SK-N-SH (cell line): ENCODE measurements at regions not wholly inside any gene's neighbourhood (a gene's known extent, or its start where the extent isn't known, plus 50 kb on each side); places are given as distances from the start of the nearest gene placed in this dataset.

Experiments
- CTCF ChIA-PET: fragments of 300-600, 350-600 bp; formaldehyde crosslinking; extraction: SDS; loops from one replicate; lab custom pipeline; 2021; lab: Yijun Ruan, JAX
- POLR2A ChIA-PET: fragments of 350-600 bp; sonication (Branson Sonifier 250); formaldehyde crosslinking; extraction: SDS; loops from one replicate; lab custom pipeline; 2020; ENCODE audit warnings: antibody characterized with exemption, inconsistent platforms; lab: Yijun Ruan, JAX
- DNase-seq: peaks from one replicate; pipeline ENCODE4 v3.0.0; 2012
- H2AFZ ChIP-seq: fragments of 200-600 bp; sonication (generic); 2 replicates; pipeline ENCODE4 v1.8.1; 2016; ENCODE audit warnings: antibody characterized with exemption, mild to moderate bottlenecking, low read depth
- H3F3A ChIP-seq: fragments of 200-600 bp; sonication (generic); replicated peaks from 2 replicates; pipeline ENCODE3; 2016; ENCODE audit warnings: antibody characterized with exemption, mild to moderate bottlenecking; ENCODE audit not compliant: insufficient read depth
- H3K27ac ChIP-seq, 2 experiments: fragments of 200-500 bp in 1 of 2; fragments of 200-600 bp in 1 of 2; sonication (Bioruptor generic) in 1 of 2; sonication (generic), shearing (Covaris generic) in 1 of 2; 2 replicates each; pipeline versions ENCODE4 v1.5.1 to v1.6.1; 2014 to 2016; ENCODE audit warnings: low read depth in 2 of 2, inconsistent platforms in 1 of 2, low read length in 1 of 2, mild to moderate bottlenecking in 1 of 2, mixed read lengths in 1 of 2
- H3K27me3 ChIP-seq: fragments of 200-600 bp; sonication (generic), shearing (Covaris generic); 2 replicates; pipeline ENCODE4 v1.6.1; 2016; ENCODE audit warnings: mixed run types; ENCODE audit not compliant: insufficient read depth
- H3K36me3 ChIP-seq, 2 experiments: fragments of 200-500 bp in 1 of 2; fragments of 200-600 bp in 1 of 2; sonication (Bioruptor generic) in 1 of 2; sonication (generic) in 1 of 2; replicated peaks in 1 of 2; 2 replicates each; pipeline versions ENCODE3 to v1.5.1; 2014 to 2016; ENCODE audit warnings: low read length in 1 of 2, mild to moderate bottlenecking in 1 of 2; ENCODE audit not compliant: insufficient read depth in 2 of 2, control insufficient read depth in 1 of 2
- H3K4me1 ChIP-seq, 2 experiments: fragments of 200-500 bp in 1 of 2; fragments of 200-600 bp in 1 of 2; sonication (Bioruptor generic) in 1 of 2; sonication (generic), shearing (Covaris generic) in 1 of 2; 2 replicates each; pipeline versions ENCODE4 v1.5.1 to v1.6.1; 2014 to 2016; ENCODE audit warnings: low read depth in 1 of 2, low read length in 1 of 2, mixed run types in 1 of 2; ENCODE audit not compliant: insufficient read depth in 2 of 2, control insufficient read depth in 1 of 2
- H3K4me2 ChIP-seq: fragments of 200-600 bp; sonication (generic), shearing (Covaris generic); 2 replicates; pipeline ENCODE4 v1.6.1; 2017; ENCODE audit warnings: mixed run types
- H3K4me3 ChIP-seq, 2 experiments: fragments of 200-500 bp in 1 of 2; fragments of 200-600 bp in 1 of 2; sonication (Bioruptor generic) in 1 of 2; sonication (generic), shearing (Covaris generic) in 1 of 2; 2 replicates each; pipeline versions ENCODE4 v1.5.1 to v1.8.1; 2014 to 2016; ENCODE audit warnings: low read depth in 2 of 2, inconsistent platforms in 1 of 2, low read length in 1 of 2, mild to moderate bottlenecking in 1 of 2, mixed read lengths in 1 of 2, moderate library complexity in 1 of 2
- H3K79me2 ChIP-seq: fragments of 200-600 bp; sonication (generic); 2 replicates; pipeline ENCODE4 v1.8.1; 2017; ENCODE audit warnings: mild to moderate bottlenecking; ENCODE audit not compliant: insufficient read depth
- H3K9ac ChIP-seq: fragments of 200-600 bp; sonication (generic); 2 replicates; pipeline ENCODE4 v1.6.1; 2017; ENCODE audit warnings: mixed run types
- H3K9me2 ChIP-seq: fragments of 200-600 bp; sonication (generic); 2 replicates; pipeline ENCODE4 v1.6.1; 2017; ENCODE audit warnings: mixed run types
- H3K9me3 ChIP-seq: fragments of 200-600 bp; sonication (generic); 2 replicates; pipeline ENCODE4 v1.6.1; 2017; ENCODE audit warnings: mixed run types, mild to moderate bottlenecking, moderate library complexity
- H4K20me1 ChIP-seq: fragments of 200-600 bp; sonication (generic); 2 replicates; pipeline ENCODE4 v1.6.1; 2017; ENCODE audit warnings: mild to moderate bottlenecking, mixed run types; ENCODE audit not compliant: insufficient read depth
- CHD2 ChIP-seq: fragments of 150-350 bp; IDR thresholded peaks from 2 replicates; pipeline ENCODE4 v1.6.1; 2018; ENCODE audit warnings: low read length; ENCODE audit not compliant: partially characterized antibody
- CTCF ChIP-seq: fragments of 200-600 bp; sonication (generic); IDR thresholded peaks from 2 replicates; pipeline ENCODE4 v1.6.1; 2017; ENCODE audit warnings: antibody characterized with exemption, mild to moderate bottlenecking, moderate library complexity
- ELF1 ChIP-seq: IDR thresholded peaks from 2 replicates; pipeline ENCODE4 v1.4.0; 2012
- EP300 ChIP-seq, 2 experiments: IDR thresholded peaks; 2 replicates each; pipeline versions ENCODE4 v1.4.0 to v1.6.1; 2012; ENCODE audit warnings: borderline replicate concordance in 1 of 2, low read depth in 1 of 2, low read length in 1 of 2
- FOSL2 ChIP-seq: IDR thresholded peaks from 2 replicates; pipeline ENCODE4 v1.4.0; 2012; ENCODE audit warnings: low read depth, mild to moderate bottlenecking, moderate library complexity, borderline replicate concordance
- FOXM1 ChIP-seq: IDR thresholded peaks from 2 replicates; pipeline ENCODE4 v1.4.0; 2012; ENCODE audit warnings: low read depth, mild to moderate bottlenecking
- GABPA ChIP-seq: IDR thresholded peaks from 2 replicates; pipeline ENCODE4 v1.4.0; 2012; ENCODE audit warnings: low read depth, mild to moderate bottlenecking
- GATA2 ChIP-seq: sonication (generic); formaldehyde crosslinking; IDR thresholded peaks from 2 replicates; pipeline ENCODE4 v1.5.0; 2020; ENCODE audit warnings: mild to moderate bottlenecking, missing genetic modification reagents
- NFIC ChIP-seq: IDR thresholded peaks from 2 replicates; pipeline ENCODE4 v1.4.0; 2012; ENCODE audit warnings: borderline replicate concordance
- POLR2AphosphoS5 ChIP-seq: IDR thresholded peaks from 2 replicates; pipeline ENCODE4 v1.6.1; 2012; ENCODE audit warnings: low read depth, low read length
- RCOR1 ChIP-seq: fragments of 150-350 bp; IDR thresholded peaks from 2 replicates; pipeline ENCODE4 v1.6.1; 2017; ENCODE audit warnings: antibody characterized with exemption, low read length
- RXRA ChIP-seq: IDR thresholded peaks from 2 replicates; pipeline ENCODE4 v1.4.0; 2012; ENCODE audit warnings: low read depth, mild to moderate bottlenecking, borderline replicate concordance
- SIN3A ChIP-seq: IDR thresholded peaks from 2 replicates; pipeline ENCODE4 v1.6.1; 2012; ENCODE audit warnings: low read depth, mild to moderate bottlenecking, low read length, moderate library complexity, borderline replicate concordance
- SMC3 ChIP-seq: IDR thresholded peaks from 2 replicates; pipeline ENCODE4 v1.6.1; 2012; ENCODE audit warnings: low read depth, low read length, improper control_type of control experiment
- TAF1 ChIP-seq: IDR thresholded peaks from 2 replicates; pipeline ENCODE4 v1.6.1; 2012; ENCODE audit warnings: low read depth, mild to moderate bottlenecking, low read length, moderate library complexity, borderline replicate concordance
- USF1 ChIP-seq: IDR thresholded peaks from 2 replicates; pipeline ENCODE4 v1.4.0; 2012; ENCODE audit warnings: low read depth, borderline replicate concordance
- YY1 ChIP-seq: IDR thresholded peaks from 2 replicates; pipeline ENCODE4 v1.4.0; 2012; ENCODE audit warnings: low read depth, mild to moderate bottlenecking
- WGBS: methylation state at CpG from one replicate; pipeline ENCODE4 v1.1.6; 2017; ENCODE audit warnings: low lambda C conversion rate; 5-methylcytosine and 5-hydroxymethylcytosine counted together
- TF ChIP-seq, protein P1 (sequence below): IDR thresholded peaks from 2 replicates; pipeline ENCODE4 v1.6.1; 2012; ENCODE audit warnings: mild to moderate bottlenecking, low read depth, low read length, moderate library complexity
- TF ChIP-seq, protein P2 (sequence below): fragments of 150-350 bp; IDR thresholded peaks from 2 replicates; pipeline ENCODE4 v1.6.1; 2017; ENCODE audit warnings: antibody characterized with exemption, low read length, low read depth, borderline replicate concordance
- TF ChIP-seq, protein P3 (sequence below): IDR thresholded peaks from 2 replicates; pipeline ENCODE4 v1.4.0; 2012; ENCODE audit warnings: low read depth, borderline replicate concordance

DNA sequence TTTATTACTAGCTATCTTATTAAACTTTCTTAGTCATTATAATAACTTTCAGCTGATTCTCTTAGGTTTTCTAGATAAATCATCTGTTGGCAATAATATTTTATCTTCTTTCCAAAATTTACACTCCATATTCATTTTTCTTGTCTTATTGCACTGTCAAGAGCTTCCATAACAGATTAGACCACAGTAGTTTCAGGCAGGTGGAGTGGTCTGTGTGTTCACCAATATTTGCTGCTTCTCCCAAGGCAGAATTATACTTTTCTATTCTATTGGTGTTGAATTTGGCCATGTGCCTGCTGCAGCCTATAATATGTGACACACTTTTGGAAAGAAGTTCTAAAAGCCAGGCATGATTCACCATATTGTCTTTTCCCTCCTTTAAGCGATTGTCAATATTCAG lies 422.8 kb downstream of the GATA3 start (continued):
- TF ChIP-seq, protein P1, sequence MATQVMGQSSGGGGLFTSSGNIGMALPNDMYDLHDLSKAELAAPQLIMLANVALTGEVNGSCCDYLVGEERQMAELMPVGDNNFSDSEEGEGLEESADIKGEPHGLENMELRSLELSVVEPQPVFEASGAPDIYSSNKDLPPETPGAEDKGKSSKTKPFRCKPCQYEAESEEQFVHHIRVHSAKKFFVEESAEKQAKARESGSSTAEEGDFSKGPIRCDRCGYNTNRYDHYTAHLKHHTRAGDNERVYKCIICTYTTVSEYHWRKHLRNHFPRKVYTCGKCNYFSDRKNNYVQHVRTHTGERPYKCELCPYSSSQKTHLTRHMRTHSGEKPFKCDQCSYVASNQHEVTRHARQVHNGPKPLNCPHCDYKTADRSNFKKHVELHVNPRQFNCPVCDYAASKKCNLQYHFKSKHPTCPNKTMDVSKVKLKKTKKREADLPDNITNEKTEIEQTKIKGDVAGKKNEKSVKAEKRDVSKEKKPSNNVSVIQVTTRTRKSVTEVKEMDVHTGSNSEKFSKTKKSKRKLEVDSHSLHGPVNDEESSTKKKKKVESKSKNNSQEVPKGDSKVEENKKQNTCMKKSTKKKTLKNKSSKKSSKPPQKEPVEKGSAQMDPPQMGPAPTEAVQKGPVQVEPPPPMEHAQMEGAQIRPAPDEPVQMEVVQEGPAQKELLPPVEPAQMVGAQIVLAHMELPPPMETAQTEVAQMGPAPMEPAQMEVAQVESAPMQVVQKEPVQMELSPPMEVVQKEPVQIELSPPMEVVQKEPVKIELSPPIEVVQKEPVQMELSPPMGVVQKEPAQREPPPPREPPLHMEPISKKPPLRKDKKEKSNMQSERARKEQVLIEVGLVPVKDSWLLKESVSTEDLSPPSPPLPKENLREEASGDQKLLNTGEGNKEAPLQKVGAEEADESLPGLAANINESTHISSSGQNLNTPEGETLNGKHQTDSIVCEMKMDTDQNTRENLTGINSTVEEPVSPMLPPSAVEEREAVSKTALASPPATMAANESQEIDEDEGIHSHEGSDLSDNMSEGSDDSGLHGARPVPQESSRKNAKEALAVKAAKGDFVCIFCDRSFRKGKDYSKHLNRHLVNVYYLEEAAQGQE = no peak
- TF ChIP-seq FOXM1 = no peak
- TF ChIP-seq FOSL2 = no peak

- H4K20me1 ChIP-seq = no peaks in the 10 kb centered on the region
- no peaks in the 10 kb centered on the region for H3F3A ChIP-seq
- 73% methylated on average over 10 of the region's 10 CpGs for WGBS
- H3K9ac ChIP-seq = no peak overlapping the region
- no peak overlapping the region for H2AFZ ChIP-seq
- H3K36me3 ChIP-seq = no peaks in the 10 kb centered on the region
- no peaks in the 10 kb centered on the region for H3K4me1 ChIP-seq
- H3K4me2 ChIP-seq = no peak overlapping the region
- H3K27ac ChIP-seq = no peak overlapping the region
- H3K27me3 ChIP-seq = no peaks in the 10 kb centered on the region; the same call in 1 of the 2 replicates
- H3K79me2 ChIP-seq = no peaks in the 10 kb centered on the region
- no peak overlapping the region for H3K4me3 ChIP-seq
- ChIA-PET CTCF (no interaction called here), POLR2A (no interaction called here)
- H3K9me3 ChIP-seq = no peaks in the 10 kb centered on the region
- no peaks in the 10 kb centered on the region for H3K9me2 ChIP-seq
- TF ChIP-seq NFIC (no peak), YY1 (no peak), CHD2 (no peak), GABPA (no peak), SIN3A (no peak), ELF1 (no peak), GATA2 (no peak), POLR2AphosphoS5 (no peak), TAF1 (no peak), EP300 (IDR thresholded peaks at IDR 0.05; ENCODE audit: borderline replicate concordance in 1 of 2, low read depth in 1 of 2, low read length in 1 of 2) (no peak), RXRA (no peak), RCOR1 (no peak), CTCF (no peak), SMC3 (no peak), USF1 (no peak)
- TF ChIP-seq, protein P2, sequence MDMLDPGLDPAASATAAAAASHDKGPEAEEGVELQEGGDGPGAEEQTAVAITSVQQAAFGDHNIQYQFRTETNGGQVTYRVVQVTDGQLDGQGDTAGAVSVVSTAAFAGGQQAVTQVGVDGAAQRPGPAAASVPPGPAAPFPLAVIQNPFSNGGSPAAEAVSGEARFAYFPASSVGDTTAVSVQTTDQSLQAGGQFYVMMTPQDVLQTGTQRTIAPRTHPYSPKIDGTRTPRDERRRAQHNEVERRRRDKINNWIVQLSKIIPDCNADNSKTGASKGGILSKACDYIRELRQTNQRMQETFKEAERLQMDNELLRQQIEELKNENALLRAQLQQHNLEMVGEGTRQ = no peak
- TF ChIP-seq, protein P3, sequence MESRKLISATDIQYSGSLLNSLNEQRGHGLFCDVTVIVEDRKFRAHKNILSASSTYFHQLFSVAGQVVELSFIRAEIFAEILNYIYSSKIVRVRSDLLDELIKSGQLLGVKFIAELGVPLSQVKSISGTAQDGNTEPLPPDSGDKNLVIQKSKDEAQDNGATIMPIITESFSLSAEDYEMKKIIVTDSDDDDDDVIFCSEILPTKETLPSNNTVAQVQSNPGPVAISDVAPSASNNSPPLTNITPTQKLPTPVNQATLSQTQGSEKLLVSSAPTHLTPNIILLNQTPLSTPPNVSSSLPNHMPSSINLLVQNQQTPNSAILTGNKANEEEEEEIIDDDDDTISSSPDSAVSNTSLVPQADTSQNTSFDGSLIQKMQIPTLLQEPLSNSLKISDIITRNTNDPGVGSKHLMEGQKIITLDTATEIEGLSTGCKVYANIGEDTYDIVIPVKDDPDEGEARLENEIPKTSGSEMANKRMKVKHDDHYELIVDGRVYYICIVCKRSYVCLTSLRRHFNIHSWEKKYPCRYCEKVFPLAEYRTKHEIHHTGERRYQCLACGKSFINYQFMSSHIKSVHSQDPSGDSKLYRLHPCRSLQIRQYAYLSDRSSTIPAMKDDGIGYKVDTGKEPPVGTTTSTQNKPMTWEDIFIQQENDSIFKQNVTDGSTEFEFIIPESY = no peak
- TF ChIP-seq, all 33 proteins: peak for 0
- no peak for DNase-seq
Observed at GRCh38 chr10:8481718-8482504, 427.4 kb downstream of the GATA3 start.
